ENCODE measurements at regions not wholly inside any gene's neighbourhood (a gene's known extent, or its start where the extent isn't known, plus 50 kb on each side); places are given as distances from the start of the nearest gene placed in this dataset.

- Histone ChIP-seq H3K27ac (ENCODE audit: low read length) (no peak overlapping the region), H3K36me3 (ENCODE audit: control insufficient read depth, insufficient read depth, low read length) (no peaks in the 10 kb centered on the region), H3K4me3 (ENCODE audit: low read length) (no peak overlapping the region), H3K9me3 (replicated peaks; ENCODE audit: control insufficient read depth, low read depth, low read length) (no peaks in the 10 kb centered on the region), H3K27me3 (ENCODE audit: control insufficient read depth, insufficient read depth, low read length) (no peaks in the 10 kb centered on the region), H3K4me1 (ENCODE audit: control insufficient read depth, insufficient read depth, low read length) (no peaks in the 10 kb centered on the region)
- peak; percentile 2 for DNase-seq
- WGBS (ENCODE audit: insufficient coverage) = no CpG with 5 or more reads among the region's 3 CpGs
Observed at GRCh38 chr4:133014473-133015135, 134.5 kb upstream of the PCDH10 start.

GRCh38 chr4:133045288-133045687 is 103.8 kb upstream of the PCDH10 start:
- no peak for DNase-seq
- no CpG with 5 or more reads among the region's 1 CpG for WGBS (ENCODE audit: insufficient coverage)
- H3K36me3 ChIP-seq (ENCODE audit: control insufficient read depth, insufficient read depth, low read length) = no peaks in the 10 kb centered on the region
- H3K9me3 ChIP-seq (replicated peaks; ENCODE audit: control insufficient read depth, low read depth, low read length) = no peaks in the 10 kb centered on the region
- H3K27ac ChIP-seq (ENCODE audit: low read length) = no peak overlapping the region
- no peaks in the 10 kb centered on the region for H3K4me1 ChIP-seq (ENCODE audit: control insufficient read depth, insufficient read depth, low read length)
- no peaks in the 10 kb centered on the region for H3K27me3 ChIP-seq (ENCODE audit: control insufficient read depth, insufficient read depth, low read length)
- no peak overlapping the region for H3K4me3 ChIP-seq (ENCODE audit: low read length)

- no peaks in the 10 kb centered on the region for H3K4me1 ChIP-seq (ENCODE audit: control insufficient read depth, insufficient read depth, low read length)
- no peaks in the 10 kb centered on the region for H3K9me3 ChIP-seq (replicated peaks; ENCODE audit: control insufficient read depth, low read depth, low read length)
- H3K36me3 ChIP-seq (ENCODE audit: control insufficient read depth, insufficient read depth, low read length) = no peaks in the 10 kb centered on the region
- no peaks in the 10 kb centered on the region for H3K27me3 ChIP-seq (ENCODE audit: control insufficient read depth, insufficient read depth, low read length)
- DNase-seq = no peak
- no peak overlapping the region for H3K4me3 ChIP-seq (ENCODE audit: low read length)
- no peak overlapping the region for H3K27ac ChIP-seq (ENCODE audit: low read length)
- 83% methylated on average over 3 of the region's 4 CpGs for whole genome bisulfite sequencing (ENCODE audit: insufficient coverage)
Observed at GRCh38 chr4:133046156-133046555, 102.9 kb upstream of the PCDH10 start.

- no peak overlapping the region for H3K27ac ChIP-seq (ENCODE audit: low read length)
- H3K36me3 ChIP-seq (ENCODE audit: control insufficient read depth, insufficient read depth, low read length) = no peaks in the 10 kb centered on the region
- H3K4me3 ChIP-seq (ENCODE audit: low read length) = no peak overlapping the region
- H3K4me1 ChIP-seq (ENCODE audit: control insufficient read depth, insufficient read depth, low read length) = no peaks in the 10 kb centered on the region
- 48% methylated on average over 2 of the region's 2 CpGs for WGBS (ENCODE audit: insufficient coverage)
- no peak for DNase-seq
- H3K27me3 ChIP-seq (ENCODE audit: control insufficient read depth, insufficient read depth, low read length) = no peaks in the 10 kb centered on the region
- H3K9me3 ChIP-seq (replicated peaks; ENCODE audit: control insufficient read depth, low read depth, low read length) = no peaks in the 10 kb centered on the region
Observed at GRCh38 chr4:133058701-133059100, 90.4 kb upstream of the PCDH10 start.

GRCh38 chr4:133059117-133059516 is 90.0 kb upstream of the PCDH10 start:
- Histone ChIP-seq H3K27me3 (ENCODE audit: control insufficient read depth, insufficient read depth, low read length) (no peaks in the 10 kb centered on the region), H3K4me1 (ENCODE audit: control insufficient read depth, insufficient read depth, low read length) (no peaks in the 10 kb centered on the region), H3K36me3 (ENCODE audit: control insufficient read depth, insufficient read depth, low read length) (no peaks in the 10 kb centered on the region), H3K9me3 (replicated peaks; ENCODE audit: control insufficient read depth, low read depth, low read length) (no peaks in the 10 kb centered on the region), H3K4me3 (ENCODE audit: low read length) (no peak overlapping the region), H3K27ac (ENCODE audit: low read length) (no peak overlapping the region)
- no CpG with 5 or more reads among the region's 7 CpGs for WGBS (ENCODE audit: insufficient coverage)
- no peak for DNase-seq

- Histone ChIP-seq H3K36me3 (ENCODE audit: control insufficient read depth, insufficient read depth, low read length) (no peaks in the 10 kb centered on the region), H3K4me3 (ENCODE audit: low read length) (no peak overlapping the region), H3K4me1 (ENCODE audit: control insufficient read depth, insufficient read depth, low read length) (no peaks in the 10 kb centered on the region), H3K27ac (ENCODE audit: low read length) (no peak overlapping the region), H3K9me3 (replicated peaks; ENCODE audit: control insufficient read depth, low read depth, low read length) (peaks cover 5% of the 10 kb centered on the region), H3K27me3 (ENCODE audit: control insufficient read depth, insufficient read depth, low read length) (no peaks in the 10 kb centered on the region)
- no peak for DNase-seq
- WGBS (ENCODE audit: insufficient coverage) = no CpG with 5 or more reads among the region's 1 CpG
Observed at GRCh38 chr4:133062851-133063250, 86.2 kb upstream of the PCDH10 start.

- no peak overlapping the region for H3K27ac ChIP-seq (ENCODE audit: low read length)
- H3K4me1 ChIP-seq (ENCODE audit: control insufficient read depth, insufficient read depth, low read length) = no peaks in the 10 kb centered on the region
- no peaks in the 10 kb centered on the region for H3K36me3 ChIP-seq (ENCODE audit: control insufficient read depth, insufficient read depth, low read length)
- H3K27me3 ChIP-seq (ENCODE audit: control insufficient read depth, insufficient read depth, low read length) = no peaks in the 10 kb centered on the region
- DNase-seq = no peak
- H3K4me3 ChIP-seq (ENCODE audit: low read length) = no peak overlapping the region
- no CpG with 5 or more reads among the region's 2 CpGs for WGBS (ENCODE audit: insufficient coverage)
- H3K9me3 ChIP-seq (replicated peaks; ENCODE audit: control insufficient read depth, low read depth, low read length) = peaks cover 23% of the 10 kb centered on the region
Observed at GRCh38 chr4:133068083-133068482, 81.0 kb upstream of the PCDH10 start.

- WGBS (ENCODE audit: insufficient coverage) = 45% methylated on average over 2 of the region's 2 CpGs
Observed at GRCh38 chr4:133081246-133081645, 67.8 kb upstream of the PCDH10 start.

GRCh38 chr4:133084421-133084820 is 64.7 kb upstream of the PCDH10 start:
- DNase-seq = no peak
- Histone ChIP-seq H3K36me3 (ENCODE audit: control insufficient read depth, insufficient read depth, low read length) (no peaks in the 10 kb centered on the region), H3K4me1 (ENCODE audit: control insufficient read depth, insufficient read depth, low read length) (no peaks in the 10 kb centered on the region), H3K4me3 (ENCODE audit: low read length) (no peak overlapping the region), H3K27ac (ENCODE audit: low read length) (no peak overlapping the region), H3K9me3 (replicated peaks; ENCODE audit: control insufficient read depth, low read depth, low read length) (no peaks in the 10 kb centered on the region), H3K27me3 (ENCODE audit: control insufficient read depth, insufficient read depth, low read length) (no peaks in the 10 kb centered on the region)
- WGBS (ENCODE audit: insufficient coverage) = no CpG with 5 or more reads among the region's 1 CpG

More at GRCh38 chr4:133081246-133081645, 67.8 kb upstream of the PCDH10 start:
- H3K4me1 ChIP-seq (ENCODE audit: control insufficient read depth, insufficient read depth, low read length) = no peaks in the 10 kb centered on the region
- no peak overlapping the region for H3K27ac ChIP-seq (ENCODE audit: low read length)
- no peaks in the 10 kb centered on the region for H3K27me3 ChIP-seq (ENCODE audit: control insufficient read depth, insufficient read depth, low read length)
- no peak for DNase-seq
- peaks cover 11% of the 10 kb centered on the region for H3K9me3 ChIP-seq (replicated peaks; ENCODE audit: control insufficient read depth, low read depth, low read length)
- no peaks in the 10 kb centered on the region for H3K36me3 ChIP-seq (ENCODE audit: control insufficient read depth, insufficient read depth, low read length)
- no peak overlapping the region for H3K4me3 ChIP-seq (ENCODE audit: low read length)

GRCh38 chr4:133095591-133095990 is 53.5 kb upstream of the PCDH10 start:
- H3K4me3 ChIP-seq (ENCODE audit: low read length) = no peak overlapping the region
- WGBS (ENCODE audit: insufficient coverage) = no CpG with 5 or more reads among the region's 2 CpGs
- no peaks in the 10 kb centered on the region for H3K9me3 ChIP-seq (replicated peaks; ENCODE audit: control insufficient read depth, low read depth, low read length)
- DNase-seq = no peak
- H3K27me3 ChIP-seq (ENCODE audit: control insufficient read depth, insufficient read depth, low read length) = no peaks in the 10 kb centered on the region
- H3K4me1 ChIP-seq (ENCODE audit: control insufficient read depth, insufficient read depth, low read length) = no peaks in the 10 kb centered on the region
- no peak overlapping the region for H3K27ac ChIP-seq (ENCODE audit: low read length)
- H3K36me3 ChIP-seq (ENCODE audit: control insufficient read depth, insufficient read depth, low read length) = no peaks in the 10 kb centered on the region

GRCh38 chr4:133096972-133097371 is 52.1 kb upstream of the PCDH10 start:
- H3K4me1 ChIP-seq (ENCODE audit: control insufficient read depth, insufficient read depth, low read length) = no peaks in the 10 kb centered on the region
- H3K4me3 ChIP-seq (ENCODE audit: low read length) = no peak overlapping the region
- no peaks in the 10 kb centered on the region for H3K27me3 ChIP-seq (ENCODE audit: control insufficient read depth, insufficient read depth, low read length)
- H3K36me3 ChIP-seq (ENCODE audit: control insufficient read depth, insufficient read depth, low read length) = no peaks in the 10 kb centered on the region
- H3K27ac ChIP-seq (ENCODE audit: low read length) = no peak overlapping the region
- no CpG with 5 or more reads among the region's 1 CpG for WGBS (ENCODE audit: insufficient coverage)
- DNase-seq = peak; percentile 0
- H3K9me3 ChIP-seq (replicated peaks; ENCODE audit: control insufficient read depth, low read depth, low read length) = no peaks in the 10 kb centered on the region
